ENCODE measurements at regions not wholly inside any gene's neighbourhood (a gene's known extent, or its start where the extent isn't known, plus 50 kb on each side); places are given as distances from the start of the nearest gene placed in this dataset.

- peak overlapping the region; percentile 18 for H3K4me3 Mint-ChIP-seq (ENCODE audit: unreplicated experiment)
- TF ChIP-seq CTCF (IDR thresholded peaks at IDR 0.05; ENCODE audit: unreplicated experiment) = no peak
- DNase-seq (ENCODE audit: low spot score) = no peak
Measured at GRCh38 chr7:68279827-68280400, 1283.3 kb downstream of the TYW1 start.

GRCh38 chr7:68280931-68281330 is 1284.3 kb downstream of the TYW1 start:
- H3K9me3 Mint-ChIP-seq (ENCODE audit: unreplicated experiment) = peaks cover 20% of the 10 kb centered on the region
- peaks cover 5% of the 10 kb centered on the region for H3K36me3 Mint-ChIP-seq (ENCODE audit: low read depth, unreplicated experiment)
- TF ChIP-seq CTCF (IDR thresholded peaks at IDR 0.05; ENCODE audit: unreplicated experiment) = no peak

More at GRCh38 chr7:68279827-68280400, 1283.3 kb downstream of the TYW1 start:
- Mint-ChIP-seq H3K27me3 (ENCODE audit: unreplicated experiment) (no peaks in the 10 kb centered on the region), H3K27ac (ENCODE audit: unreplicated experiment) (no peak overlapping the region), H3K9me3 (ENCODE audit: unreplicated experiment) (peaks cover 23% of the 10 kb centered on the region), H3K36me3 (ENCODE audit: low read depth, unreplicated experiment) (peaks cover 5% of the 10 kb centered on the region), H3K4me1 (ENCODE audit: unreplicated experiment) (no peaks in the 10 kb centered on the region)

GRCh38 chr7:68288144-68288593 is 1291.5 kb downstream of the TYW1 start:
- TF ChIP-seq CTCF (IDR thresholded peaks at IDR 0.05; ENCODE audit: unreplicated experiment) = no peak
- no peak overlapping the region for H3K27ac Mint-ChIP-seq (ENCODE audit: unreplicated experiment)
- no peaks in the 10 kb centered on the region for H3K4me1 Mint-ChIP-seq (ENCODE audit: unreplicated experiment)

More at GRCh38 chr7:68280931-68281330, 1284.3 kb downstream of the TYW1 start:
- no peaks in the 10 kb centered on the region for H3K27me3 Mint-ChIP-seq (ENCODE audit: unreplicated experiment)
- H3K27ac Mint-ChIP-seq (ENCODE audit: unreplicated experiment) = no peak overlapping the region
- DNase-seq (ENCODE audit: low spot score) = no peak
- no peak overlapping the region for H3K4me3 Mint-ChIP-seq (ENCODE audit: unreplicated experiment)
- H3K4me1 Mint-ChIP-seq (ENCODE audit: unreplicated experiment) = no peaks in the 10 kb centered on the region

GRCh38 chr7:68291710-68292109 is 1295.1 kb downstream of the TYW1 start:
- H3K4me3 Mint-ChIP-seq (ENCODE audit: unreplicated experiment) = no peak overlapping the region
- no peaks in the 10 kb centered on the region for H3K27me3 Mint-ChIP-seq (ENCODE audit: unreplicated experiment)
- no peak for DNase-seq (ENCODE audit: low spot score)
- no peaks in the 10 kb centered on the region for H3K4me1 Mint-ChIP-seq (ENCODE audit: unreplicated experiment)
- no peak overlapping the region for H3K27ac Mint-ChIP-seq (ENCODE audit: unreplicated experiment)
- TF ChIP-seq CTCF (IDR thresholded peaks at IDR 0.05; ENCODE audit: unreplicated experiment) = no peak
- peaks cover 48% of the 10 kb centered on the region for H3K9me3 Mint-ChIP-seq (ENCODE audit: unreplicated experiment)
- peaks cover 15% of the 10 kb centered on the region for H3K36me3 Mint-ChIP-seq (ENCODE audit: low read depth, unreplicated experiment)

More at GRCh38 chr7:68288144-68288593, 1291.5 kb downstream of the TYW1 start:
- Mint-ChIP-seq H3K4me3 (ENCODE audit: unreplicated experiment) (no peak overlapping the region), H3K36me3 (ENCODE audit: low read depth, unreplicated experiment) (peaks cover 5% of the 10 kb centered on the region), H3K9me3 (ENCODE audit: unreplicated experiment) (peaks cover 23% of the 10 kb centered on the region), H3K27me3 (ENCODE audit: unreplicated experiment) (no peaks in the 10 kb centered on the region)
- DNase-seq (ENCODE audit: low spot score) = no peak

- H3K9me3 Mint-ChIP-seq (ENCODE audit: unreplicated experiment) = peaks cover 55% of the 10 kb centered on the region
- H3K4me1 Mint-ChIP-seq (ENCODE audit: unreplicated experiment) = no peaks in the 10 kb centered on the region
- H3K36me3 Mint-ChIP-seq (ENCODE audit: low read depth, unreplicated experiment) = peaks cover 15% of the 10 kb centered on the region
- no peak overlapping the region for H3K27ac Mint-ChIP-seq (ENCODE audit: unreplicated experiment)
- DNase-seq (ENCODE audit: low spot score) = no peak
- TF ChIP-seq CTCF (IDR thresholded peaks at IDR 0.05; ENCODE audit: unreplicated experiment) = no peak
- H3K27me3 Mint-ChIP-seq (ENCODE audit: unreplicated experiment) = no peaks in the 10 kb centered on the region
- no peak overlapping the region for H3K4me3 Mint-ChIP-seq (ENCODE audit: unreplicated experiment)
Measured at GRCh38 chr7:68295386-68295785, 1298.8 kb downstream of the TYW1 start.
